Neural cell (in vitro differentiated cells): ENCODE measurements at regions not wholly inside any gene's neighbourhood (a gene's known extent, or its start where the extent isn't known, plus 50 kb on each side); places are given as distances from the start of the nearest gene placed in this dataset.

Experiments
- SMC3 ChIP-seq: fragments of 450-650 bp; conservative IDR thresholded peaks from 2 replicates; pipeline ENCODE4 v1.6.1; 2014; ENCODE audit warnings: antibody characterized with exemption, mild to moderate bottlenecking, moderate library complexity; ENCODE audit not compliant: poor library complexity
- TF ChIP-seq, protein P1 (sequence below): fragments of 450-650 bp; IDR thresholded peaks from 2 replicates; pipeline ENCODE4 v1.5.1; 2014; ENCODE audit warnings: antibody characterized with exemption, mild to moderate bottlenecking, moderate library complexity; ENCODE audit not compliant: poor library complexity, severe bottlenecking

DNA sequence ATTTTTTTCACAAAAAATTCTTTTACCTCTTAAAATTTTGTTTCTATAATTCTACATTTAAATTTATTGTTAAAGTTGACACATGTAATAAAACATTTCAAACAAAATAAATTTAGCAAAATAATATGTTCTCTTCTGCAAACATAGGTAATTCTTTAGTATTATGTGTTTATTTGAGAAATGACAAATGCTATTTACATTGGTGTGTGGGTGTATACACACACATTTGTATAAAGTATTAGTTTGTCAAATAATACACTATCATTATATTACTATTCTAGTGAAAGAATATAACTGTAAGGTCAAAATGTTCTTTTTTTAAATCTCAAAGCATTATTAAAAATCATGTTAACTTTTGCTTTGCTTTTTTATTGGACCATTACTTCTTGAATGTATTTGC lies 1370.6 kb downstream of the SI start:
- TF ChIP-seq, protein P1, sequence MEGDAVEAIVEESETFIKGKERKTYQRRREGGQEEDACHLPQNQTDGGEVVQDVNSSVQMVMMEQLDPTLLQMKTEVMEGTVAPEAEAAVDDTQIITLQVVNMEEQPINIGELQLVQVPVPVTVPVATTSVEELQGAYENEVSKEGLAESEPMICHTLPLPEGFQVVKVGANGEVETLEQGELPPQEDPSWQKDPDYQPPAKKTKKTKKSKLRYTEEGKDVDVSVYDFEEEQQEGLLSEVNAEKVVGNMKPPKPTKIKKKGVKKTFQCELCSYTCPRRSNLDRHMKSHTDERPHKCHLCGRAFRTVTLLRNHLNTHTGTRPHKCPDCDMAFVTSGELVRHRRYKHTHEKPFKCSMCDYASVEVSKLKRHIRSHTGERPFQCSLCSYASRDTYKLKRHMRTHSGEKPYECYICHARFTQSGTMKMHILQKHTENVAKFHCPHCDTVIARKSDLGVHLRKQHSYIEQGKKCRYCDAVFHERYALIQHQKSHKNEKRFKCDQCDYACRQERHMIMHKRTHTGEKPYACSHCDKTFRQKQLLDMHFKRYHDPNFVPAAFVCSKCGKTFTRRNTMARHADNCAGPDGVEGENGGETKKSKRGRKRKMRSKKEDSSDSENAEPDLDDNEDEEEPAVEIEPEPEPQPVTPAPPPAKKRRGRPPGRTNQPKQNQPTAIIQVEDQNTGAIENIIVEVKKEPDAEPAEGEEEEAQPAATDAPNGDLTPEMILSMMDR, result no peak
- no peak for TF ChIP-seq SMC3
